HEK293 (cell line): ENCODE measurements at regions not wholly inside any gene's neighbourhood (a gene's known extent, or its start where the extent isn't known, plus 50 kb on each side); places are given as distances from the start of the nearest gene placed in this dataset.

Experiments
- CTCF ChIA-PET: fragments of 350-600 bp; formaldehyde crosslinking; extraction: SDS; loops from one replicate; lab custom pipeline; 2021; ENCODE audit warnings: antibody characterized with exemption; lab: Yijun Ruan, JAX
- POLR2A ChIA-PET: fragments of 300-600 bp; formaldehyde crosslinking; extraction: SDS; loops from one replicate; lab custom pipeline; 2020; ENCODE audit warnings: antibody characterized with exemption, inconsistent platforms; lab: Yijun Ruan, JAX
- H3K27ac ChIP-seq: fragments of 200-500 bp; sonication (Bioruptor generic); 2 replicates; pipeline ENCODE4 v1.5.1; 2014; ENCODE audit warnings: low read depth, low read length, control low read depth, inconsistent platforms; ENCODE audit errors: extremely low read depth
- H3K36me3 ChIP-seq, 2 experiments: fragments of 200-500 bp in 1 of 2; sonication (Bioruptor generic) in 1 of 2; 1 replicate in 1 of 2; 2 replicates in 1 of 2; pipeline ENCODE4 v1.5.1; 2014 to 2017; ENCODE audit warnings: inconsistent platforms in 2 of 2, low read length in 2 of 2; ENCODE audit not compliant: control insufficient read depth in 2 of 2, insufficient read depth in 1 of 2
- H3K4me1 ChIP-seq: fragments of 200-500 bp; sonication (Bioruptor generic); 2 replicates; pipeline ENCODE4 v1.5.1; 2014; ENCODE audit warnings: mild to moderate bottlenecking, low read length, inconsistent platforms; ENCODE audit not compliant: control insufficient read depth, insufficient read depth
- H3K4me3 ChIP-seq: 2 replicates; pipeline ENCODE4 v1.5.1; 2011; ENCODE audit warnings: low read depth, mild to moderate bottlenecking, control low read depth, low read length, moderate library complexity
- H3K9me3 ChIP-seq: fragments of 200-500 bp; sonication (Bioruptor generic); 2 replicates; pipeline ENCODE4 v1.5.1; 2014; ENCODE audit warnings: low read depth, low read length, inconsistent platforms; ENCODE audit not compliant: control insufficient read depth, insufficient read depth
- BCL11A ChIP-seq: fragments of 450-650 bp; formaldehyde crosslinking; IDR thresholded peaks from 2 replicates; pipeline ENCODE4 v1.5.1; 2016; ENCODE audit warnings: low read depth, missing biosample characterization, missing genetic modification characterization
- PBX3 ChIP-seq: sonication (generic); formaldehyde crosslinking; IDR thresholded peaks from 2 replicates; pipeline ENCODE4 v1.8.1; 2022; ENCODE audit warnings: mild to moderate bottlenecking, moderate library complexity, missing genetic modification reagents
- PRDM4 ChIP-seq: fragments of 450-650 bp; formaldehyde crosslinking; IDR thresholded peaks from 2 replicates; pipeline ENCODE4 v1.5.1; 2017; ENCODE audit warnings: missing biosample characterization, missing genetic modification characterization
- PRDM6 ChIP-seq: fragments of 450-650 bp; formaldehyde crosslinking; IDR thresholded peaks from 2 replicates; pipeline ENCODE4 v1.5.1; 2017; ENCODE audit warnings: missing biosample characterization, missing genetic modification characterization
- WT1 ChIP-seq: fragments of 450-650 bp; formaldehyde crosslinking; IDR thresholded peaks from 2 replicates; pipeline ENCODE4 v1.5.1; 2016; ENCODE audit warnings: missing biosample characterization, missing genetic modification characterization
- YY2 ChIP-seq: fragments of 450-650 bp; formaldehyde crosslinking; IDR thresholded peaks from 2 replicates; pipeline ENCODE4 v1.5.1; 2016; ENCODE audit warnings: missing biosample characterization, missing genetic modification characterization
- ZBTB11 ChIP-seq: fragments of 450-650 bp; formaldehyde crosslinking; conservative IDR thresholded peaks from 2 replicates; pipeline ENCODE4 v1.5.1; 2016; ENCODE audit warnings: low read depth, missing biosample characterization, missing genetic modification characterization
- ZBTB20 ChIP-seq: fragments of 450-650 bp; formaldehyde crosslinking; IDR thresholded peaks from 2 replicates; pipeline ENCODE4 v1.5.1; 2016; ENCODE audit warnings: missing biosample characterization, missing genetic modification characterization
- ZBTB26 ChIP-seq: fragments of 450-650 bp; formaldehyde crosslinking; optimal IDR thresholded peaks from 2 replicates; pipeline ENCODE3; 2016; ENCODE audit warnings: missing biosample characterization, mild to moderate bottlenecking, missing genetic modification characterization
- ZNF140 ChIP-seq: fragments of 450-650 bp; formaldehyde crosslinking; IDR thresholded peaks from 2 replicates; pipeline ENCODE4 v1.5.1; 2016; ENCODE audit warnings: missing biosample characterization, missing genetic modification characterization
- ZNF221 ChIP-seq: fragments of 450-650 bp; formaldehyde crosslinking; IDR thresholded peaks from 2 replicates; pipeline ENCODE4 v1.5.1; 2017; ENCODE audit warnings: missing biosample characterization, missing genetic modification characterization, borderline replicate concordance
- ZNF416 ChIP-seq: fragments of 450-650 bp; formaldehyde crosslinking; IDR thresholded peaks from 2 replicates; pipeline ENCODE4 v1.5.1; 2016; ENCODE audit warnings: missing biosample characterization, missing genetic modification characterization
- ZNF544 ChIP-seq: fragments of 450-650 bp; formaldehyde crosslinking; IDR thresholded peaks from 2 replicates; pipeline ENCODE4 v1.5.0; 2017; ENCODE audit warnings: missing biosample characterization, missing genetic modification characterization
- ZNF610 ChIP-seq: fragments of 450-650 bp; formaldehyde crosslinking; IDR thresholded peaks from 2 replicates; pipeline ENCODE4 v1.5.1; 2016; ENCODE audit warnings: missing biosample characterization, missing genetic modification characterization, borderline replicate concordance
- ZNF624 ChIP-seq: fragments of 450-650 bp; formaldehyde crosslinking; IDR thresholded peaks from 2 replicates; pipeline ENCODE4 v1.5.1; 2017; ENCODE audit warnings: missing biosample characterization, missing genetic modification characterization
- ZNF837 ChIP-seq: fragments of 450-650 bp; formaldehyde crosslinking; IDR thresholded peaks from 2 replicates; pipeline ENCODE4 v1.5.1; 2016; ENCODE audit warnings: missing biosample characterization, missing genetic modification characterization
- ZSCAN30 ChIP-seq: fragments of 450-650 bp; IDR thresholded peaks from 2 replicates; pipeline ENCODE4 v1.5.1; 2018; ENCODE audit warnings: missing biosample characterization, mild to moderate bottlenecking, missing genetic modification characterization, moderate library complexity

GRCh38 chr18:34965108-34965507 lies 76.1 kb upstream of the MAPRE2 start (continued):
- TF ChIP-seq PRDM4 (tag by site-specific recombination), result no peak
- TF ChIP-seq ZNF624, result no peak
- no peak for TF ChIP-seq PBX3 (CRISPR knock-in tag)

- POLR2A ChIA-PET, result no interaction called here
- no peak overlapping the region for H3K27ac ChIP-seq
Measured at GRCh38 chr18:34965566-34965965, 75.6 kb upstream of the MAPRE2 start.

More at GRCh38 chr18:34965566-34965965, 75.6 kb upstream of the MAPRE2 start:
- Histone ChIP-seq H3K4me3 (no peak overlapping the region), H3K9me3 (no peaks in the 10 kb centered on the region), H3K36me3 (no peaks in the 10 kb centered on the region), H3K4me1 (no peaks in the 10 kb centered on the region)
- CTCF ChIA-PET, result no interaction called here
- TF ChIP-seq ZNF544 (tag by site-specific recombination) (no peak), ZNF221 (tag by site-specific recombination) (no peak), ZSCAN30 (tag by site-specific recombination) (no peak), WT1 (no peak), ZBTB26 (tag by site-specific recombination) (no peak), PRDM6 (tag by site-specific recombination) (no peak), ZBTB11 (tag by site-specific recombination) (no peak), ZNF610 (tag by site-specific recombination) (no peak), ZNF416 (tag by site-specific recombination) (no peak), YY2 (no peak), ZBTB20 (tag by site-specific recombination) (no peak), ZNF837 (tag by site-specific recombination) (no peak), BCL11A (tag by site-specific recombination) (no peak), ZNF140 (tag by site-specific recombination) (no peak)
